SK-N-SH treated with all-trans-retinoic acid at 6 μM for 48 hours (cell line): ENCODE measurements at regions not wholly inside any gene's neighbourhood (a gene's known extent, or its start where the extent isn't known, plus 50 kb on each side); places are given as distances from the start of the nearest gene placed in this dataset.
A peak's percentile ranks its signal among the peaks of the same experiment; 100 is the strongest.

Source experiments
- ATAC-seq: fragments of 200-7000 bp; cut with Tn5 transposase; 3 replicates; pipeline ENCODE4 v1.9.1; 2020; ENCODE audit warnings: mild to moderate bottlenecking, moderate library complexity
- ARNTL ChIP-seq: fragments of 450-650 bp; formaldehyde crosslinking; IDR thresholded peaks from 2 replicates; pipeline ENCODE4 v1.5.0; 2020; ENCODE audit warnings: low read depth, mild to moderate bottlenecking, moderate library complexity, borderline replicate concordance
- BACH2 ChIP-seq: fragments of 250-450 bp; sonication (Bioruptor Pico); IDR thresholded peaks from 2 replicates; pipeline ENCODE4 v1.9.0; 2021; ENCODE audit warnings: mild to moderate bottlenecking, borderline replicate concordance
- ESRRG ChIP-seq: fragments of 250-450 bp; sonication (Bioruptor Pico); IDR thresholded peaks from 2 replicates; pipeline ENCODE4 v1.6.1; 2021; ENCODE audit warnings: mild to moderate bottlenecking
- GLIS3 ChIP-seq: fragments of 250-450 bp; sonication (Bioruptor Pico); IDR thresholded peaks from 2 replicates; pipeline ENCODE4 v1.5.0; 2020; ENCODE audit warnings: mild to moderate bottlenecking, moderate library complexity
- ISL1 ChIP-seq: fragments of 250-450 bp; sonication (Bioruptor Pico); IDR thresholded peaks from 2 replicates; pipeline ENCODE4 v2.1.2; 2022; ENCODE audit warnings: mild to moderate bottlenecking, moderate library complexity
- OSR1 ChIP-seq: fragments of 250-450 bp; sonication (Bioruptor Pico); IDR thresholded peaks from 2 replicates; pipeline ENCODE4 v1.8.0; 2022; ENCODE audit warnings: moderate library complexity, mild to moderate bottlenecking, inconsistent platforms
- PPARA ChIP-seq: fragments of 250-450 bp; sonication (Bioruptor Pico); IDR thresholded peaks from 2 replicates; pipeline ENCODE4 v1.5.0; 2020; ENCODE audit warnings: mild to moderate bottlenecking, borderline replicate concordance
- RARB ChIP-seq: fragments of 250-450 bp; sonication (Bioruptor Pico); IDR thresholded peaks from 2 replicates; pipeline ENCODE4 v1.8.0; 2021; ENCODE audit warnings: mild to moderate bottlenecking, moderate library complexity
- SNAI2 ChIP-seq: fragments of 250-450 bp; sonication (Bioruptor Pico); IDR thresholded peaks from 2 replicates; pipeline ENCODE4 v1.5.0; 2020; ENCODE audit warnings: mild to moderate bottlenecking, moderate library complexity
- TCF4 ChIP-seq: fragments of 250-450 bp; sonication (Bioruptor Pico); IDR thresholded peaks from 2 replicates; pipeline ENCODE4 v1.8.0; 2021; ENCODE audit warnings: mild to moderate bottlenecking, moderate library complexity, borderline replicate concordance
- TOX ChIP-seq: fragments of 250-450 bp; sonication (Bioruptor Pico); IDR thresholded peaks from 2 replicates; pipeline ENCODE4 v1.8.0; 2021; ENCODE audit warnings: mild to moderate bottlenecking, moderate library complexity, borderline replicate concordance
- ZC3H10 ChIP-seq: fragments of 250-450 bp; sonication (Bioruptor Pico); IDR thresholded peaks from 2 replicates; pipeline ENCODE4 v1.5.1; 2021; ENCODE audit warnings: mild to moderate bottlenecking, moderate library complexity
- ZFP30 ChIP-seq: fragments of 450-650 bp; formaldehyde crosslinking; IDR thresholded peaks from 2 replicates; pipeline ENCODE4 v1.5.0; 2022; ENCODE audit warnings: mild to moderate bottlenecking, moderate library complexity
- ZNF565 ChIP-seq: fragments of 450-650 bp; formaldehyde crosslinking; conservative IDR thresholded peaks from 2 replicates; pipeline ENCODE4 v1.5.0; 2020; ENCODE audit warnings: low read depth, mild to moderate bottlenecking, moderate library complexity
- ZNF8 ChIP-seq: fragments of 450-650 bp; formaldehyde crosslinking; IDR thresholded peaks from 2 replicates; pipeline ENCODE4 v1.5.0; 2020; ENCODE audit warnings: mild to moderate bottlenecking, moderate library complexity
- TF ChIP-seq, protein P1 (sequence below): fragments of 250-450 bp; sonication (Bioruptor Pico); IDR thresholded peaks from 2 replicates; pipeline ENCODE4 v1.5.1; 2020; ENCODE audit warnings: low read depth, mild to moderate bottlenecking, moderate library complexity
- TF ChIP-seq, protein P2 (sequence below): fragments of 250-450 bp; sonication (Bioruptor Pico); IDR thresholded peaks from 2 replicates; pipeline ENCODE4 v1.5.0; 2020; ENCODE audit warnings: mild to moderate bottlenecking, moderate library complexity
- TF ChIP-seq, protein P3 (sequence below): fragments of 250-450 bp; sonication (Bioruptor Pico); IDR thresholded peaks from 2 replicates; pipeline ENCODE4 v1.8.0; 2021; ENCODE audit warnings: low read depth, mild to moderate bottlenecking, moderate library complexity, borderline replicate concordance
- TF ChIP-seq, protein P4 (sequence below): fragments of 250-450 bp; sonication (Bioruptor Pico); IDR thresholded peaks from 2 replicates; pipeline ENCODE4 v1.8.0; 2020; ENCODE audit warnings: mild to moderate bottlenecking, moderate library complexity, borderline replicate concordance

DNA sequence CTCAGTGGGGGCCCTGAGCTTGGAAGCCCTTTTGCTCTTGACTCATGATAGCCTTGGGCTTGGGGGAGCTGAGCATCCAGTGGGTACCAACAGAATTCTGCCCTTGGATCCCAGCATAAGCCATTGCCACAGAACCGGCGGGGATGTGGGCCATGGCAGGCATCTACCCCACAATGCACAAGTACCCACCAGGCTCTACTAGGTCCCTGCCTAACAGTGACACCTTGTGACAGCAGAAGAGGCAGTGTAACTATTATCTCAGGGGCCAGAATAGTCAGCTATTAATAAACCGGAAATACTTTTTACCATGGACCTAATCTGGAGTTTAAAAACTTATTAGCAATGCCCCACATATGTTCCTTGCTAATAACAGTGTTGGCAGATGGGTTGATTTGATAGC lies 397.2 kb downstream of the TMEM182 start (continued):
- TF ChIP-seq, protein P1, sequence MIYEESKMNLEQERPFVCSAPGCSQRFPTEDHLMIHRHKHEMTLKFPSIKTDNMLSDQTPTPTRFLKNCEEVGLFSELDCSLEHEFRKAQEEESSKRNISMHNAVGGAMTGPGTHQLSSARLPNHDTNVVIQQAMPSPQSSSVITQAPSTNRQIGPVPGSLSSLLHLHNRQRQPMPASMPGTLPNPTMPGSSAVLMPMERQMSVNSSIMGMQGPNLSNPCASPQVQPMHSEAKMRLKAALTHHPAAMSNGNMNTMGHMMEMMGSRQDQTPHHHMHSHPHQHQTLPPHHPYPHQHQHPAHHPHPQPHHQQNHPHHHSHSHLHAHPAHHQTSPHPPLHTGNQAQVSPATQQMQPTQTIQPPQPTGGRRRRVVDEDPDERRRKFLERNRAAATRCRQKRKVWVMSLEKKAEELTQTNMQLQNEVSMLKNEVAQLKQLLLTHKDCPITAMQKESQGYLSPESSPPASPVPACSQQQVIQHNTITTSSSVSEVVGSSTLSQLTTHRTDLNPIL (CRISPR knock-in tag) = no peak
- TF ChIP-seq ARNTL (CRISPR knock-in tag) (no peak), OSR1 (no peak), ZC3H10 (no peak), ZNF565 (no peak), ZFP30 (CRISPR knock-in tag) (no peak), PPARA (CRISPR knock-in tag) (no peak), TCF4 (CRISPR knock-in tag) (no peak), ZNF8 (CRISPR knock-in tag) (no peak), TOX (no peak)

DNA sequence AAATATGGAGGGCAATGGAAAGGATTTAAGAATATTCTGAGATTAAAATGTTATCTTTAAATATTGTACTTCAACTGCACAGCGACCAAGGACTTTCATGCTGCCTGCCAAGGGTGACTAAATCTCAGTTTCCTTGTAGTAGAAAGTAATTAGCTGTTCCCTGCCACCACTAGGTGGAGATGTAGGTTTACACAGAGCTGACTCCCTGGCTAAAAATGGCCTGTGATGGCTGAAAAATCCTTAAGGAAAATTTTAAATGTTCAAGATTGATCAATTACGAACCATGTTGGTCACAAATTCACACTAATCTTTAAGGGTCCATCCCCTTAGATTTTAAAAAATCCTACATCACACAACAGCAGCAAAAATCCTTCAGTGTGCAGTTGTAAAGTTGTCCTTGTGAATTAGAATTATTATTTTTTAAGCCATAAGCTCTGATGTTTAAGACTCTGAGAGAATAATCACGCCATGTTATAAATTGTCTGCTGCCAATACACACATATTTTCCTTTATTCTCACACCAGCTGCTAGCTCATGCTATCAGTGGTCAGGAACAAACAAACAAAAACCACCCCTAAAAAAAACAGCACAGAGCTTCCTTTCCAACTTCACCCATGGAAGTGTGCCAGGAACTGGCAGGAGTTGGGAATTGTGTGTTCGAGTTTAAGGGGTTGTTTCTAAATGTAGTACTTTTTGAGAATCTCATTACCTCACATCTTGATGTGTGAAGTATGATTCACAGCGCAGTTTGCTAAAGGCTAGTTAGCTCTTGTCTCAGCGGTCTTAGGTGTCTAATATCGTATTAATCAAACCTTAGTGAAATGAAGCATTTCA lies 399.8 kb downstream of the TMEM182 start:
- peak; percentile 84 for ATAC-seq
- TF ChIP-seq ZNF8 (CRISPR knock-in tag) = no peak
- no peak for TF ChIP-seq ESRRG (CRISPR knock-in tag)
- no peak for TF ChIP-seq ZNF565
- no peak for TF ChIP-seq SNAI2
- no peak for TF ChIP-seq TOX
- no peak for TF ChIP-seq ISL1 (CRISPR knock-in tag)
- no peak for TF ChIP-seq GLIS3 (CRISPR knock-in tag)
- no peak for TF ChIP-seq ARNTL (CRISPR knock-in tag)
- no peak for TF ChIP-seq RARB
- TF ChIP-seq, protein P1 (CRISPR knock-in tag) = no peak
- TF ChIP-seq, all 23 proteins: peak for 0

DNA sequence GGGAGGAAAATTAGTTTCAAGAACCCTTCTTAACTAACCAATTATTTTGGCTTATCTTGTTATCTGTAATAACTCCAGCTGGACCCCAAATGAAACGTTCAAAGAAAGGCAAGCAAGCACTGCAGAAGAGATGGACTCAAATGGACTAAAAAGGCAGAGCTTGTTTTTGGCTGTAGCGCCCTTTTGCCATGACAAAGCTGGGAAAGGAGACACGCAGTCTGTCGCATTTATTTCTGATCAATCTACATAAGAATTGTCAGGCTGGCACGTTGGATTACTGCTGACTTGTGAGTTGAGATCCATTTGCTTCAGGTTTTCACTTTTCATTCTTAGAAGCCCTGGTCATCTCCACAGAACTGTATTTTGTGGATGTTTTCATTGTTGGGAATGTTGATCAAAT lies 402.9 kb downstream of the TMEM182 start:
- TF ChIP-seq, protein P2, sequence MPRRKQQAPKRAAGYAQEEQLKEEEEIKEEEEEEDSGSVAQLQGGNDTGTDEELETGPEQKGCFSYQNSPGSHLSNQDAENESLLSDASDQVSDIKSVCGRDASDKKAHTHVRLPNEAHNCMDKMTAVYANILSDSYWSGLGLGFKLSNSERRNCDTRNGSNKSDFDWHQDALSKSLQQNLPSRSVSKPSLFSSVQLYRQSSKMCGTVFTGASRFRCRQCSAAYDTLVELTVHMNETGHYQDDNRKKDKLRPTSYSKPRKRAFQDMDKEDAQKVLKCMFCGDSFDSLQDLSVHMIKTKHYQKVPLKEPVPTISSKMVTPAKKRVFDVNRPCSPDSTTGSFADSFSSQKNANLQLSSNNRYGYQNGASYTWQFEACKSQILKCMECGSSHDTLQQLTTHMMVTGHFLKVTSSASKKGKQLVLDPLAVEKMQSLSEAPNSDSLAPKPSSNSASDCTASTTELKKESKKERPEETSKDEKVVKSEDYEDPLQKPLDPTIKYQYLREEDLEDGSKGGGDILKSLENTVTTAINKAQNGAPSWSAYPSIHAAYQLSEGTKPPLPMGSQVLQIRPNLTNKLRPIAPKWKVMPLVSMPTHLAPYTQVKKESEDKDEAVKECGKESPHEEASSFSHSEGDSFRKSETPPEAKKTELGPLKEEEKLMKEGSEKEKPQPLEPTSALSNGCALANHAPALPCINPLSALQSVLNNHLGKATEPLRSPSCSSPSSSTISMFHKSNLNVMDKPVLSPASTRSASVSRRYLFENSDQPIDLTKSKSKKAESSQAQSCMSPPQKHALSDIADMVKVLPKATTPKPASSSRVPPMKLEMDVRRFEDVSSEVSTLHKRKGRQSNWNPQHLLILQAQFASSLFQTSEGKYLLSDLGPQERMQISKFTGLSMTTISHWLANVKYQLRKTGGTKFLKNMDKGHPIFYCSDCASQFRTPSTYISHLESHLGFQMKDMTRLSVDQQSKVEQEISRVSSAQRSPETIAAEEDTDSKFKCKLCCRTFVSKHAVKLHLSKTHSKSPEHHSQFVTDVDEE (CRISPR knock-in tag) = no peak
- TF ChIP-seq TCF4 (CRISPR knock-in tag) (no peak), RARB (no peak), ZC3H10 (no peak), ISL1 (CRISPR knock-in tag) (no peak), SNAI2 (no peak), ZFP30 (CRISPR knock-in tag) (no peak)
- TF ChIP-seq, protein P3, sequence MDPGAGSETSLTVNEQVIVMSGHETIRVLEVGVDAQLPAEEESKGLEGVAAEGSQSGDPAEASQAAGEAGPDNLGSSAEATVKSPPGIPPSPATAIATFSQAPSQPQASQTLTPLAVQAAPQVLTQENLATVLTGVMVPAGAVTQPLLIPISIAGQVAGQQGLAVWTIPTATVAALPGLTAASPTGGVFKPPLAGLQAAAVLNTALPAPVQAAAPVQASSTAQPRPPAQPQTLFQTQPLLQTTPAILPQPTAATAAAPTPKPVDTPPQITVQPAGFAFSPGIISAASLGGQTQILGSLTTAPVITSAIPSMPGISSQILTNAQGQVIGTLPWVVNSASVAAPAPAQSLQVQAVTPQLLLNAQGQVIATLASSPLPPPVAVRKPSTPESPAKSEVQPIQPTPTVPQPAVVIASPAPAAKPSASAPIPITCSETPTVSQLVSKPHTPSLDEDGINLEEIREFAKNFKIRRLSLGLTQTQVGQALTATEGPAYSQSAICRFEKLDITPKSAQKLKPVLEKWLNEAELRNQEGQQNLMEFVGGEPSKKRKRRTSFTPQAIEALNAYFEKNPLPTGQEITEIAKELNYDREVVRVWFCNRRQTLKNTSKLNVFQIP (CRISPR knock-in tag) = no peak
- no peak for ATAC-seq

DNA sequence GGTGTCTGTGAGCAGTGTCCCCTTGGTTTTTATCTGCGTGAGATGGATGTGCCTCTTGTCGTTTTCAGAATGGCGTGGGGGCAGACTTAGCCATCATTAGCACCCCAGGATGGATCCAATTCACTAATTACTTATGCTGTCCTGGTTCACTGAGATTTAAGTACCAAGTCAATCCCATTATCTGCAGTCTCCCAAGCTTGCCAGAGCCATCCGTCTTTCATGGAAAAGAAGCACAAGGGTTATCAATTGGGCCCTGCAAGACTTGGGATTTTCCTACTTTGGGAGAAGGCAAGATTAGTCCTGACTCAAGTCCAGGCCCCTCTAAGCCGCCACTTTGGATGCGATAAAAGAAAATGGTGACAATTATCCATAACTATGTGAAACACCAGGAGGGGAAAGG lies 404.0 kb downstream of the TMEM182 start:
- no peak for ATAC-seq
- TF ChIP-seq OSR1 (no peak), PPARA (CRISPR knock-in tag) (no peak)

DNA sequence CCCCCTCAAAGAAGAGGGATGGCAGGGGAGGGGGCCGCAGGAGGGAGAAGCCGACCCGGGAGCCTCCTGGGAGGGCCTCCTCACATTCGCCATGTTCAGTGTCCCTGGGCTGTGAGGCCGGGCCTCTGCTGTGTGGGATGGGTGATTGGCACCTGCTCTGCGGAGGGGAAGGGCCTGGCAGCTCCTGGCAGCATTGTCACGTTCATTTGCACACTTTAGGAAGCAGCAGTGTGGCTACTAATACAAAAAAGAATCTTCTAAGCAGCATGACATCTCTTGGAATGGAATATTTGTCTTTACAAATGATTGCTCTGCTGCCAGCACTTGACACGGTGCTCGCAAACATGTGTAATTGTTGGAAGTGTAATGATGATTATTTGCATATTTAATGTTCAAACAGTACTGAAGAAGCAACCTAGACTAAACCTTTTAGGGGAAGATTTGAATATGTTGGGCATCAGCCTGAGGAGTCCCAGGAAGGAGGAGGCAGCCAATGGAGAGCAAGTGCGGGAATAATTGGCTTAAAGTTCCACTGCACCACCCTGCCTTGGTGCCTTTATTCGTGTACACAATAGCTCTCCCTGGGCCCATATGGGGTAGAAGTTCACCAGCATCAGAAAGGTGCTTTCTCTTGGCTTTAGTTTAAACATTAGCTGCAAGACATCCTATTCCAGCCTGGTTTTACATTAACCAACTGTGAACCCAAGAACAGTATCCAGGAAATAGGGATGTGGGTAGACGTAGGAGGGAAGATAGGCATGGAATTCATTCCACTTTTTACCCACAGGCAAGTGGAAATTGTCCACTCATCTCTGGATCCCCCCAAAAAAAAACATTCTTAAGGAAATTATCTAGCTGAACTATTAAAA lies 404.9 kb downstream of the TMEM182 start:
- ATAC-seq = no peak

More for the DNA sequence above, 404.9 kb downstream of the TMEM182 start:
- TF ChIP-seq, protein P4, sequence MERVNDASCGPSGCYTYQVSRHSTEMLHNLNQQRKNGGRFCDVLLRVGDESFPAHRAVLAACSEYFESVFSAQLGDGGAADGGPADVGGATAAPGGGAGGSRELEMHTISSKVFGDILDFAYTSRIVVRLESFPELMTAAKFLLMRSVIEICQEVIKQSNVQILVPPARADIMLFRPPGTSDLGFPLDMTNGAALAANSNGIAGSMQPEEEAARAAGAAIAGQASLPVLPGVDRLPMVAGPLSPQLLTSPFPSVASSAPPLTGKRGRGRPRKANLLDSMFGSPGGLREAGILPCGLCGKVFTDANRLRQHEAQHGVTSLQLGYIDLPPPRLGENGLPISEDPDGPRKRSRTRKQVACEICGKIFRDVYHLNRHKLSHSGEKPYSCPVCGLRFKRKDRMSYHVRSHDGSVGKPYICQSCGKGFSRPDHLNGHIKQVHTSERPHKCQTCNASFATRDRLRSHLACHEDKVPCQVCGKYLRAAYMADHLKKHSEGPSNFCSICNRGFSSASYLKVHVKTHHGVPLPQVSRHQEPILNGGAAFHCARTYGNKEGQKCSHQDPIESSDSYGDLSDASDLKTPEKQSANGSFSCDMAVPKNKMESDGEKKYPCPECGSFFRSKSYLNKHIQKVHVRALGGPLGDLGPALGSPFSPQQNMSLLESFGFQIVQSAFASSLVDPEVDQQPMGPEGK (CRISPR knock-in tag) = no peak
- TF ChIP-seq ZNF8 (CRISPR knock-in tag) (no peak), BACH2 (CRISPR knock-in tag) (no peak), ZFP30 (CRISPR knock-in tag) (no peak), PPARA (CRISPR knock-in tag) (no peak)
